ENCODE measurements at regions not wholly inside any gene's neighbourhood (a gene's known extent, or its start where the extent isn't known, plus 50 kb on each side); places are given as distances from the start of the nearest gene placed in this dataset.

DNA sequence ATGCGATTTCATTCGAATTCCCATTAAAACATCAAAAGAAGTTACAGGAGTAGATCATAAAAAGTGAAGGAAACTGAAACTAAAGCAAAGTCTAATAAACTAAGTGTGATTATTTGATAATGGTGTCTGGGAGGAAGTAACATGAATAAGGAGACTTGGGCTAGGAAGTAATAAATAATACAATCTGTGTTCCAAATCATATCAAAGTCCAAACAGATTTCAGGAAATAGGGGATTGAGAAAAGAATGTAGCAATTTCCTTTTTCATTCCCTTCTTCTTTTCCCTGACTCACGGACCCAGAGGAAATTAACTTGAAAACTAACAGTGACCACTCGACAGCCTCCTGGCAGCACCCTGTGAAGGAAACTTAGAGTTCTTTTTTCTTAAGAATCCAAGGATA is 758.4 kb upstream of the GCFC2 start:
- 18% methylated on average over 4 of the region's 4 CpGs for WGBS
- intact Hi-C loops (cut with DNase I), result no loop called here
- Histone ChIP-seq H3K4me3 (no peak overlapping the region), H3K27ac (no peak overlapping the region), H3K4me1 (replicated peaks) (no peaks in the 10 kb centered on the region), H3K27me3 (replicated peaks; ENCODE audit: insufficient read depth) (no peaks in the 10 kb centered on the region), H3K9me3 (no peaks in the 10 kb centered on the region), H3K36me3 (no peaks in the 10 kb centered on the region)
- TF ChIP-seq POLR2AphosphoS5 (IDR thresholded peaks at IDR 0.05) (no peak), POLR2A (IDR thresholded peaks at IDR 0.05) (no peak)
- TF ChIP-seq, protein P1, sequence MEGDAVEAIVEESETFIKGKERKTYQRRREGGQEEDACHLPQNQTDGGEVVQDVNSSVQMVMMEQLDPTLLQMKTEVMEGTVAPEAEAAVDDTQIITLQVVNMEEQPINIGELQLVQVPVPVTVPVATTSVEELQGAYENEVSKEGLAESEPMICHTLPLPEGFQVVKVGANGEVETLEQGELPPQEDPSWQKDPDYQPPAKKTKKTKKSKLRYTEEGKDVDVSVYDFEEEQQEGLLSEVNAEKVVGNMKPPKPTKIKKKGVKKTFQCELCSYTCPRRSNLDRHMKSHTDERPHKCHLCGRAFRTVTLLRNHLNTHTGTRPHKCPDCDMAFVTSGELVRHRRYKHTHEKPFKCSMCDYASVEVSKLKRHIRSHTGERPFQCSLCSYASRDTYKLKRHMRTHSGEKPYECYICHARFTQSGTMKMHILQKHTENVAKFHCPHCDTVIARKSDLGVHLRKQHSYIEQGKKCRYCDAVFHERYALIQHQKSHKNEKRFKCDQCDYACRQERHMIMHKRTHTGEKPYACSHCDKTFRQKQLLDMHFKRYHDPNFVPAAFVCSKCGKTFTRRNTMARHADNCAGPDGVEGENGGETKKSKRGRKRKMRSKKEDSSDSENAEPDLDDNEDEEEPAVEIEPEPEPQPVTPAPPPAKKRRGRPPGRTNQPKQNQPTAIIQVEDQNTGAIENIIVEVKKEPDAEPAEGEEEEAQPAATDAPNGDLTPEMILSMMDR (IDR thresholded peaks at IDR 0.05), result no peak
- no peak for DNase-seq (ENCODE audit: low spot score)

GRCh38 chr2:76467326-76467725 is 756.6 kb upstream of the GCFC2 start:
- no peaks in the 10 kb centered on the region for H3K36me3 ChIP-seq
- H3K27me3 ChIP-seq (replicated peaks; ENCODE audit: insufficient read depth), result no peaks in the 10 kb centered on the region
- intact Hi-C loops (cut with DNase I), result no loop called here
- no peak for DNase-seq (ENCODE audit: low spot score)
- H3K9me3 ChIP-seq, result no peaks in the 10 kb centered on the region
- H3K27ac ChIP-seq, result no peak overlapping the region
- TF ChIP-seq POLR2A (IDR thresholded peaks at IDR 0.05) (no peak), POLR2AphosphoS5 (IDR thresholded peaks at IDR 0.05) (no peak)
- TF ChIP-seq, protein P1 (IDR thresholded peaks at IDR 0.05), result no peak
- WGBS, result 89% methylated on average over 2 of the region's 2 CpGs
- H3K4me3 ChIP-seq, result no peak overlapping the region
- no peaks in the 10 kb centered on the region for H3K4me1 ChIP-seq (replicated peaks)

- Histone ChIP-seq H3K27me3 (replicated peaks; ENCODE audit: insufficient read depth) (no peaks in the 10 kb centered on the region), H3K4me1 (replicated peaks) (no peaks in the 10 kb centered on the region), H3K27ac (no peak overlapping the region), H3K9me3 (no peaks in the 10 kb centered on the region), H3K36me3 (no peaks in the 10 kb centered on the region), H3K4me3 (no peak overlapping the region)
- DNase-seq (ENCODE audit: low spot score), result no peak
- intact Hi-C loops (cut with DNase I), result no loop called here
- no peak for TF ChIP-seq POLR2A (IDR thresholded peaks at IDR 0.05)
- TF ChIP-seq, protein P1 (IDR thresholded peaks at IDR 0.05), result no peak
- no peak for TF ChIP-seq POLR2AphosphoS5 (IDR thresholded peaks at IDR 0.05)
- 86% methylated on average over 2 of the region's 2 CpGs for WGBS
Observed at GRCh38 chr2:76464310-76464709, 753.6 kb upstream of the GCFC2 start.

DNA sequence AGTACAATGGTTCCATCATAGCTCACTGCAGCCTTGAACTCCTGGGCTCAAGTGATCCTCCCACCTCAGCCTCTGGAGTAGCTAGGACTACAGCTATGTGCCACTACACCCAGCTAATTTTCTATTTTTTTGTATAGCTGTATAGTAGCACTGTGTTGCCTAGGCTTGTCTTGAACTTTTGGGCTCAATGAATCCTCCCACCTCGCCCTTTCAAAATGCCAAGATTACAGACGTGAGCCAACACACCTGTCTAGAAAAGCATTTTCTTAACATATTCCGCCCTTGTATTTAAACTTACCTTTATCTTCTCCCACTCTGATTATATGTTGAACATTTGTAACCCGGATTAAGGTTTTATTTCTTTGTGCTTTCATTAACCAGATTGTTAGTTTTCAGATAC is 750.7 kb upstream of the GCFC2 start:
- H3K27ac ChIP-seq, result no peak overlapping the region
- TF ChIP-seq POLR2A (IDR thresholded peaks at IDR 0.05) (no peak), POLR2AphosphoS5 (IDR thresholded peaks at IDR 0.05) (no peak)
- TF ChIP-seq, protein P1 (IDR thresholded peaks at IDR 0.05), result no peak
- H3K9me3 ChIP-seq, result no peaks in the 10 kb centered on the region
- H3K27me3 ChIP-seq (replicated peaks; ENCODE audit: insufficient read depth), result no peaks in the 10 kb centered on the region
- no peak overlapping the region for H3K4me3 ChIP-seq
- H3K4me1 ChIP-seq (replicated peaks), result no peaks in the 10 kb centered on the region
- intact Hi-C loops (cut with DNase I), result no loop called here
- H3K36me3 ChIP-seq, result no peaks in the 10 kb centered on the region
- 66% methylated on average over 4 of the region's 4 CpGs for WGBS
- no peak for DNase-seq (ENCODE audit: low spot score)

GRCh38 chr2:76455910-76456309 is 745.2 kb upstream of the GCFC2 start:
- no peak for DNase-seq (ENCODE audit: low spot score)
- WGBS, result 70% methylated on average over 2 of the region's 2 CpGs
- no peaks in the 10 kb centered on the region for H3K27me3 ChIP-seq (replicated peaks; ENCODE audit: insufficient read depth)
- TF ChIP-seq, protein P1 (IDR thresholded peaks at IDR 0.05), result no peak
- TF ChIP-seq POLR2AphosphoS5 (IDR thresholded peaks at IDR 0.05) (no peak), POLR2A (IDR thresholded peaks at IDR 0.05) (no peak)
- H3K27ac ChIP-seq, result no peak overlapping the region
- H3K4me3 ChIP-seq, result no peak overlapping the region
- intact Hi-C loops (cut with DNase I), result no loop called here
- H3K4me1 ChIP-seq (replicated peaks), result no peaks in the 10 kb centered on the region
- no peaks in the 10 kb centered on the region for H3K36me3 ChIP-seq
- H3K9me3 ChIP-seq, result no peaks in the 10 kb centered on the region
